Panc1 (cell line): ENCODE measurements at regions not wholly inside any gene's neighbourhood (a gene's known extent, or its start where the extent isn't known, plus 50 kb on each side); places are given as distances from the start of the nearest gene placed in this dataset.

Source experiments
- ATAC-seq: fragments of 200-7000 bp; cut with Tn5 transposase; 2 replicates; pipeline ENCODE4 v1.9.1; 2020; ENCODE audit warnings: mild to moderate bottlenecking, moderate library complexity
- BruUV-seq: library from RNA; stranded (reverse); fragments of 400-500 nt; replicated peaks from 2 replicates; lab custom pipeline; 2021; lab: Mats Ljungman, UMichigan
- CTCF ChIA-PET: fragments of 300-600 bp; sonication (Branson Sonifier 250); formaldehyde crosslinking; loops from one replicate; lab custom pipeline; 2022; ENCODE audit warnings: antibody characterized with exemption; lab: Charles Lee
- POLR2A ChIA-PET: fragments of 300-600 bp; sonication (Branson Sonifier 250); formaldehyde crosslinking; loops from one replicate; lab custom pipeline; 2022; ENCODE audit warnings: antibody characterized with exemption; lab: Charles Lee
- DNase-seq: peaks from one replicate; pipeline ENCODE4 v3.0.0-alpha.2; 2010; ENCODE audit warnings: low read depth, low spot score
- H3K27ac ChIP-seq: 2 replicates; pipeline ENCODE4 v1.5.1; 2011; ENCODE audit warnings: mild to moderate bottlenecking, low read length, inconsistent platforms
- H3K27me3 ChIP-seq: fragments of 200-500 bp; sonication (Bioruptor generic); 2 replicates; pipeline ENCODE4 v1.6.0; 2014; ENCODE audit warnings: low read length, inconsistent platforms; ENCODE audit not compliant: control insufficient read depth, insufficient read depth
- H3K36me3 ChIP-seq: fragments of 200-500 bp; sonication (Bioruptor generic); 2 replicates; pipeline ENCODE4 v1.5.1; 2014; ENCODE audit warnings: inconsistent platforms, mild to moderate bottlenecking, low read length, moderate library complexity; ENCODE audit not compliant: control insufficient read depth, insufficient read depth
- H3K4me1 ChIP-seq: 2 replicates; pipeline ENCODE4 v1.5.1; 2011; ENCODE audit warnings: inconsistent platforms, mild to moderate bottlenecking, low read length, moderate library complexity; ENCODE audit not compliant: control insufficient read depth, insufficient read depth
- H3K4me3 ChIP-seq, 2 experiments: 2 replicates each; pipeline ENCODE4 v1.5.1; 2011 to 2012; ENCODE audit warnings: low read depth in 2 of 2, low read length in 2 of 2, mild to moderate bottlenecking in 2 of 2, inconsistent platforms in 1 of 2, moderate library complexity in 1 of 2
- H3K9me3 ChIP-seq: fragments of 200-500 bp; sonication (Bioruptor generic); 2 replicates; pipeline ENCODE4 v1.5.1; 2014; ENCODE audit warnings: low read depth, mild to moderate bottlenecking, inconsistent platforms, low read length, moderate library complexity; ENCODE audit not compliant: control insufficient read depth, insufficient read depth
- POLR2AphosphoS5 ChIP-seq: IDR thresholded peaks from 2 replicates; pipeline ENCODE4 v1.6.1; 2012; ENCODE audit warnings: mild to moderate bottlenecking, low read depth, low read length, moderate library complexity
- SIN3A ChIP-seq: IDR thresholded peaks from 2 replicates; pipeline ENCODE4 v1.6.1; 2012; ENCODE audit warnings: low read depth, mild to moderate bottlenecking, low read length, moderate library complexity, borderline replicate concordance; ENCODE audit not compliant: insufficient read depth
- TCF7L2 ChIP-seq: IDR thresholded peaks from 2 replicates; pipeline ENCODE4 v1.6.1; 2011; ENCODE audit warnings: mild to moderate bottlenecking, low read depth, low read length, inconsistent platforms
- in situ Hi-C: cut with HindIII; loops from 2 replicates; pipeline ENCODE4 v1.10.0; 2016; ENCODE audit warnings: low sequenced_read_pairs, low pct_unique_long_range_greater_than_20kb
- intact Hi-C: fragments of 100-400 bp; cut with micrococcal nuclease; formaldehyde crosslinking; loops from one replicate; pipeline ENCODE4 v1.10.0; 2022; ENCODE audit not compliant: unreplicated experiment
- TF ChIP-seq, protein P1 (sequence below): fragments of 450-650 bp; IDR thresholded peaks from 2 replicates; pipeline ENCODE4 v1.5.1; 2017; ENCODE audit warnings: mild to moderate bottlenecking
- TF ChIP-seq, protein P2 (sequence below), 2 experiments: IDR thresholded peaks; 2 replicates each; pipeline ENCODE4 v1.6.1; 2011 to 2012; ENCODE audit warnings: low read depth in 2 of 2, control low read depth in 1 of 2, low read length in 1 of 2, mild to moderate bottlenecking in 1 of 2, moderate library complexity in 1 of 2; ENCODE audit not compliant: insufficient read depth in 1 of 2

DNA sequence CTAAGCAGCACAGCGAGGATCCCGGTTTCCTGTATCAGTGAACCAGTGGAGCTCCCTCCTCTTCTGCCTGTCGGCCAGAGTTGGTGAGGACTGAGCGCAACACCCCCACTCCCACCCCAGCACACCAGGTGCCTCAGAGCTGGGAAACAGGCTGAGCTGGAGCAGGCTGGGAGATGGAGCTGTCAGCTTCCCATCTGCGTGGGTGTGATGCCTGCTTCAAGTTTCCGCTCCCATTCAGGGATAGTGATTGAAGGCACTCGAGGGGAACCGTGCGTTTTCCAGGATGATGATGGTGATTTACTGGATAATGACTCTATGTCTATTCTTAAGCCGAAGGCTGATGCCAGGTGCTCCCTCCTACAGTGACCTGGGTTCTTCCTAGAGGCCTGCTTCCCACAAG is 144.5 kb downstream of the TMEM132E start:
- in situ Hi-C loops (no loop called here), intact Hi-C loops (no loop called here)
- Histone ChIP-seq H3K27me3 (no peaks in the 10 kb centered on the region), H3K27ac (no peak overlapping the region), H3K4me1 (peaks cover 3% of the 10 kb centered on the region; the same call in 1 of the 2 replicates), H3K4me3 (no peak overlapping the region), H3K36me3 (no peaks in the 10 kb centered on the region), H3K9me3 (no peaks in the 10 kb centered on the region)
- DNase-seq (no peak), ATAC-seq (no peak)
- no peak for TF ChIP-seq SIN3A
- TF ChIP-seq POLR2AphosphoS5, result no peak
- TF ChIP-seq, protein P1, sequence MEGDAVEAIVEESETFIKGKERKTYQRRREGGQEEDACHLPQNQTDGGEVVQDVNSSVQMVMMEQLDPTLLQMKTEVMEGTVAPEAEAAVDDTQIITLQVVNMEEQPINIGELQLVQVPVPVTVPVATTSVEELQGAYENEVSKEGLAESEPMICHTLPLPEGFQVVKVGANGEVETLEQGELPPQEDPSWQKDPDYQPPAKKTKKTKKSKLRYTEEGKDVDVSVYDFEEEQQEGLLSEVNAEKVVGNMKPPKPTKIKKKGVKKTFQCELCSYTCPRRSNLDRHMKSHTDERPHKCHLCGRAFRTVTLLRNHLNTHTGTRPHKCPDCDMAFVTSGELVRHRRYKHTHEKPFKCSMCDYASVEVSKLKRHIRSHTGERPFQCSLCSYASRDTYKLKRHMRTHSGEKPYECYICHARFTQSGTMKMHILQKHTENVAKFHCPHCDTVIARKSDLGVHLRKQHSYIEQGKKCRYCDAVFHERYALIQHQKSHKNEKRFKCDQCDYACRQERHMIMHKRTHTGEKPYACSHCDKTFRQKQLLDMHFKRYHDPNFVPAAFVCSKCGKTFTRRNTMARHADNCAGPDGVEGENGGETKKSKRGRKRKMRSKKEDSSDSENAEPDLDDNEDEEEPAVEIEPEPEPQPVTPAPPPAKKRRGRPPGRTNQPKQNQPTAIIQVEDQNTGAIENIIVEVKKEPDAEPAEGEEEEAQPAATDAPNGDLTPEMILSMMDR, result no peak
- TF ChIP-seq, protein P2, sequence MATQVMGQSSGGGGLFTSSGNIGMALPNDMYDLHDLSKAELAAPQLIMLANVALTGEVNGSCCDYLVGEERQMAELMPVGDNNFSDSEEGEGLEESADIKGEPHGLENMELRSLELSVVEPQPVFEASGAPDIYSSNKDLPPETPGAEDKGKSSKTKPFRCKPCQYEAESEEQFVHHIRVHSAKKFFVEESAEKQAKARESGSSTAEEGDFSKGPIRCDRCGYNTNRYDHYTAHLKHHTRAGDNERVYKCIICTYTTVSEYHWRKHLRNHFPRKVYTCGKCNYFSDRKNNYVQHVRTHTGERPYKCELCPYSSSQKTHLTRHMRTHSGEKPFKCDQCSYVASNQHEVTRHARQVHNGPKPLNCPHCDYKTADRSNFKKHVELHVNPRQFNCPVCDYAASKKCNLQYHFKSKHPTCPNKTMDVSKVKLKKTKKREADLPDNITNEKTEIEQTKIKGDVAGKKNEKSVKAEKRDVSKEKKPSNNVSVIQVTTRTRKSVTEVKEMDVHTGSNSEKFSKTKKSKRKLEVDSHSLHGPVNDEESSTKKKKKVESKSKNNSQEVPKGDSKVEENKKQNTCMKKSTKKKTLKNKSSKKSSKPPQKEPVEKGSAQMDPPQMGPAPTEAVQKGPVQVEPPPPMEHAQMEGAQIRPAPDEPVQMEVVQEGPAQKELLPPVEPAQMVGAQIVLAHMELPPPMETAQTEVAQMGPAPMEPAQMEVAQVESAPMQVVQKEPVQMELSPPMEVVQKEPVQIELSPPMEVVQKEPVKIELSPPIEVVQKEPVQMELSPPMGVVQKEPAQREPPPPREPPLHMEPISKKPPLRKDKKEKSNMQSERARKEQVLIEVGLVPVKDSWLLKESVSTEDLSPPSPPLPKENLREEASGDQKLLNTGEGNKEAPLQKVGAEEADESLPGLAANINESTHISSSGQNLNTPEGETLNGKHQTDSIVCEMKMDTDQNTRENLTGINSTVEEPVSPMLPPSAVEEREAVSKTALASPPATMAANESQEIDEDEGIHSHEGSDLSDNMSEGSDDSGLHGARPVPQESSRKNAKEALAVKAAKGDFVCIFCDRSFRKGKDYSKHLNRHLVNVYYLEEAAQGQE (IDR thresholded peaks at IDR 0.05; ENCODE audit: insufficient read depth in 1 of 2, low read depth in 2 of 2, low read length in 1 of 2), result no peak
- TF ChIP-seq TCF7L2, result no peak
- ChIA-PET POLR2A (interaction anchor here (0.6 kb wide), 1 partner anchor 611 kb away, joined by 4 read pairs; no protein-coding TSS in a partner anchor), CTCF (no interaction called here)
- BruUV-seq, result no TSS peak

DNA sequence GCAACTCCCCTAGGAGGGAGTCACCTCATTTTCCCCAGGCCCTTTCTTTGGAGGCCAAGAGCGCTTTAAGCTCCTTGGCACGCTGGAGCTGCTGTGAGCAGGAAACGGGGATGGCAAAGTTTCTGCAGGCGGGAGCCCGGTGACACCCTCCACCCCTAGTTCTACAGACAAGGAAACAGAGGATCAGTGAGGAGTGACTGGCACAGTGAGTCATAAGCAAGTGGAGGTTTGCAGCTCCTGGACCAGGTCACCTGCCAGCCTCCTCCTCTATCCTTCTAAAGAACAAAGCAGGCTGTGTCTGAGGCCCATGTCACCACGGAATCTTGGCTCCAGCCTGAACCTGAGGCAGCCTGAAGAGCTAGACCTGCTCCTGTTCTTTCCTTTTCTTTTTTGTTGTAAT is 141.9 kb downstream of the TMEM132E start:
- H3K9me3 ChIP-seq, result no peaks in the 10 kb centered on the region
- ChIA-PET CTCF (interaction anchor here (0.7 kb wide), 1 partner anchor 23 kb away, joined by 3 read pairs; no protein-coding TSS in a partner anchor), POLR2A (no interaction called here)
- intact Hi-C loops (no loop called here), in situ Hi-C loops (no loop called here)
- BruUV-seq, result no TSS peak
- ATAC-seq (peak; percentile 74), DNase-seq (peak; percentile 36)
- no peak overlapping the region for H3K27ac ChIP-seq
- no peaks in the 10 kb centered on the region for H3K27me3 ChIP-seq
- no peak overlapping the region for H3K4me3 ChIP-seq
- TF ChIP-seq, protein P1, result no peak
- TF ChIP-seq TCF7L2 (no peak), SIN3A (no peak)
- peaks cover 3% of the 10 kb centered on the region; the same call in 1 of the 2 replicates for H3K4me1 ChIP-seq
- no peaks in the 10 kb centered on the region for H3K36me3 ChIP-seq
